Upper lobe of left lung (tissue), 6 donors: ENCODE measurements at regions not wholly inside any gene's neighbourhood (a gene's known extent, or its start where the extent isn't known, plus 50 kb on each side); places are given as distances from the start of the nearest gene placed in this dataset.

Experiments used
- ATAC-seq, 2 donors: fragments of 200-7000 bp; cut with Tn5 transposase; one replicate each; pipeline ENCODE4 v1.9.1; 2022; ENCODE audit warnings: mild to moderate bottlenecking in 2 of 2, moderate library complexity in 2 of 2; ENCODE audit not compliant: low FRiP score in 2 of 2
- DNase-seq, 2 donors: peaks; one replicate each; pipeline ENCODE4 v3.0.0-alpha.2; 2019 to 2020
- H3K27ac ChIP-seq, 4 donors: fragments of 200-600 bp; sonication (generic); one replicate each; pipeline ENCODE4 v1.5.1; 2016 to 2019
- H3K27me3 ChIP-seq, 4 donors: fragments of 200-600 bp; sonication (generic); one replicate each; pipeline ENCODE4 v1.5.1; 2017 to 2019
- H3K36me3 ChIP-seq, 4 donors: fragments of 200-600 bp; sonication (generic); one replicate each; pipeline ENCODE4 v1.5.1; 2016 to 2019
- H3K4me1 ChIP-seq, 4 donors: fragments of 200-600 bp; sonication (generic); one replicate each; pipeline ENCODE4 v1.5.1; 2018 to 2019
- H3K4me3 ChIP-seq, 4 donors: fragments of 200-600 bp; sonication (generic); one replicate each; pipeline ENCODE4 v1.5.1; 2017 to 2019; ENCODE audit warnings: mild to moderate bottlenecking in 2 of 4, moderate library complexity in 1 of 4
- H3K9me3 ChIP-seq, 4 donors: fragments of 200-600 bp; sonication (generic); one replicate each; pipeline ENCODE4 v1.5.1; 2018 to 2019
- CTCF ChIP-seq, 6 experiments: fragments of 450-650 bp in 4 of 6; fragments of 200-600 bp in 2 of 6; sonication (generic) in 2 of 6; IDR thresholded peaks; one replicate each; pipeline ENCODE4 v1.5.1; 2016 to 2019; ENCODE audit warnings: antibody characterized with exemption in 6 of 6
- EP300 ChIP-seq, 4 donors: sonication (generic); formaldehyde crosslinking; IDR thresholded peaks; one replicate each; pipeline ENCODE4 v1.5.1; 2017; ENCODE audit warnings: antibody characterized with exemption in 4 of 4, control low read depth in 2 of 4
- POLR2A ChIP-seq, 4 donors: fragments of 450-650 bp; IDR thresholded peaks; one replicate each; pipeline ENCODE4 v1.5.1; 2016 to 2017; ENCODE audit warnings: antibody characterized with exemption in 4 of 4, mild to moderate bottlenecking in 2 of 4
- POLR2AphosphoS5 ChIP-seq, 2 donors: sonication (generic); formaldehyde crosslinking; IDR thresholded peaks; one replicate each; pipeline ENCODE4 v1.5.1; 2017; ENCODE audit warnings: antibody characterized with exemption in 2 of 2
- WGBS, 2 donors: methylation state at CpG; one replicate each; pipeline ENCODE4 v1.1.5; 2017 to 2018; 5-methylcytosine and 5-hydroxymethylcytosine counted together
- donor health status: DM: no; HTN: no; CAD: no; lungs with moderate emphysema.
- donor health status: DM: no; HTN: yes; CAD: no; lungs with severe emphysema.

- no peak for TF ChIP-seq POLR2AphosphoS5 (IDR thresholded peaks at IDR 0.05)
- TF ChIP-seq CTCF (IDR thresholded peaks at IDR 0.05), result no peak
- TF ChIP-seq EP300 (IDR thresholded peaks at IDR 0.05), result no peak
- no peak for TF ChIP-seq POLR2A (IDR thresholded peaks at IDR 0.05)
- Histone ChIP-seq H3K27ac (no peak overlapping the region), H3K27me3 (no peaks in the 10 kb centered on the region), H3K4me1 (no peaks in the 10 kb centered on the region), H3K36me3 (no peaks in the 10 kb centered on the region), H3K4me3 (no peak overlapping the region), H3K9me3 (no peaks in the 10 kb centered on the region)
- DNase-seq (peak in 1 of 2 donors; percentile 32), ATAC-seq (no peak)
- 39 to 43% methylated on average over 11 of the region's 11 CpGs for WGBS, 2 donors
These were observed 98.6 kb upstream of the MSX2 start for GRCh38 chr5:174625591-174626350.

GRCh38 chr5:174626369-174626920 lies 97.9 kb upstream of the MSX2 start:
- H3K27me3 ChIP-seq, result no peaks in the 10 kb centered on the region
- no peak overlapping the region for H3K27ac ChIP-seq
- TF ChIP-seq POLR2AphosphoS5 (IDR thresholded peaks at IDR 0.05) (no peak), EP300 (IDR thresholded peaks at IDR 0.05) (no peak), POLR2A (IDR thresholded peaks at IDR 0.05) (no peak), CTCF (IDR thresholded peaks at IDR 0.05) (no peak)
- 67 to 74% methylated on average over 5 to 7 of the region's 7 CpGs for WGBS, 2 donors
- H3K4me1 ChIP-seq, result no peaks in the 10 kb centered on the region
- no peaks in the 10 kb centered on the region for H3K36me3 ChIP-seq
- DNase-seq, result no peak
- H3K4me3 ChIP-seq, result no peak overlapping the region
- ATAC-seq, result no peak
- H3K9me3 ChIP-seq, result no peaks in the 10 kb centered on the region

GRCh38 chr5:174636094-174636493 lies 88.3 kb upstream of the MSX2 start:
- no peak for DNase-seq
- peak in 1 of 2 donors; percentile 15 for ATAC-seq
- TF ChIP-seq CTCF (IDR thresholded peaks at IDR 0.05) (no peak), EP300 (IDR thresholded peaks at IDR 0.05) (no peak), POLR2A (IDR thresholded peaks at IDR 0.05) (no peak), POLR2AphosphoS5 (IDR thresholded peaks at IDR 0.05) (no peak)
- Histone ChIP-seq H3K4me1 (no peaks in the 10 kb centered on the region), H3K9me3 (no peaks in the 10 kb centered on the region), H3K4me3 (no peak overlapping the region), H3K36me3 (no peaks in the 10 kb centered on the region), H3K27me3 (no peaks in the 10 kb centered on the region), H3K27ac (no peak overlapping the region)
- 45 to 54% methylated on average over 6 of the region's 6 CpGs for WGBS, 2 donors

- Histone ChIP-seq H3K4me1 (no peaks in the 10 kb centered on the region), H3K36me3 (no peaks in the 10 kb centered on the region), H3K27me3 (no peaks in the 10 kb centered on the region), H3K9me3 (peaks cover 0 to 4% (median 0%) of the 10 kb centered on the region in 4 donors), H3K27ac (no peak overlapping the region), H3K4me3 (no peak overlapping the region)
- ATAC-seq (no peak), DNase-seq (no peak)
- no peak for TF ChIP-seq CTCF (IDR thresholded peaks at IDR 0.05)
- no peak for TF ChIP-seq POLR2A (IDR thresholded peaks at IDR 0.05)
- no peak for TF ChIP-seq EP300 (IDR thresholded peaks at IDR 0.05)
- no peak for TF ChIP-seq POLR2AphosphoS5 (IDR thresholded peaks at IDR 0.05)
- 14 to 24% methylated on average over 4 of the region's 4 CpGs for WGBS, 2 donors
These were observed 81.5 kb upstream of the MSX2 start for GRCh38 chr5:174642816-174643405.
